IPS-NIHi7 (cell line): ENCODE measurements at regions not wholly inside any gene's neighbourhood (a gene's known extent, or its start where the extent isn't known, plus 50 kb on each side); places are given as distances from the start of the nearest gene placed in this dataset.

ENCODE experiments used
- DNase-seq: peaks from one replicate; pipeline ENCODE4 v3.0.0; 2012; ENCODE audit warnings: mixed read lengths; ENCODE audit errors: extremely low spot score

- DNase-seq = no peak
Measured at GRCh38 chr2:128492966-128493811, 174.5 kb upstream of the HS6ST1 start.

GRCh38 chr2:128493880-128494279 lies 175.2 kb upstream of the HS6ST1 start:
- no peak for DNase-seq

- DNase-seq = no peak
Measured at GRCh38 chr2:128494307-128494639, 175.6 kb upstream of the HS6ST1 start.

- DNase-seq = no peak
Measured at GRCh38 chr2:128494640-128495321, 176.1 kb upstream of the HS6ST1 start.

GRCh38 chr2:128495996-128496547 lies 177.4 kb upstream of the HS6ST1 start:
- no peak for DNase-seq

GRCh38 chr2:128496700-128497099 lies 178.0 kb upstream of the HS6ST1 start:
- no peak for DNase-seq

- no peak for DNase-seq
Measured at GRCh38 chr2:128497461-128497860, 178.8 kb upstream of the HS6ST1 start.

- no peak for DNase-seq
Measured at GRCh38 chr2:128498086-128498485, 179.4 kb upstream of the HS6ST1 start.

GRCh38 chr2:128498589-128498988 lies 179.9 kb upstream of the HS6ST1 start:
- DNase-seq = no peak

- no peak for DNase-seq
Measured at GRCh38 chr2:128499367-128500137, 180.9 kb upstream of the HS6ST1 start.

- DNase-seq = no peak
Measured at GRCh38 chr2:128500138-128500800, 181.6 kb upstream of the HS6ST1 start.

GRCh38 chr2:128501006-128501690 lies 182.5 kb upstream of the HS6ST1 start:
- DNase-seq = no peak

GRCh38 chr2:128501700-128502099 lies 183.0 kb upstream of the HS6ST1 start:
- DNase-seq = no peak

- DNase-seq = no peak
Measured at GRCh38 chr2:128502200-128502599, 183.5 kb upstream of the HS6ST1 start.

GRCh38 chr2:128502638-128503246 lies 184.1 kb upstream of the HS6ST1 start:
- no peak for DNase-seq

GRCh38 chr2:128503399-128504245 lies 185.0 kb upstream of the HS6ST1 start:
- no peak for DNase-seq

- DNase-seq = no peak
Measured at GRCh38 chr2:128504246-128505149, 185.8 kb upstream of the HS6ST1 start.

GRCh38 chr2:128505150-128505490 lies 186.5 kb upstream of the HS6ST1 start:
- DNase-seq = no peak
